Thymus (tissue), 11 donors: ENCODE measurements at regions not wholly inside any gene's neighbourhood (a gene's known extent, or its start where the extent isn't known, plus 50 kb on each side); places are given as distances from the start of the nearest gene placed in this dataset.

ENCODE experiments used
- DNase-seq, 9 donors: peaks; one replicate each; pipeline ENCODE4 v3.0.0-alpha.2; 2013; ENCODE audit warnings: low spot score in 9 of 9, low read depth in 6 of 9, missing footprints in 1 of 9
- H3K27ac ChIP-seq, 2 donors: one replicate each; pipeline ENCODE4 v1.5.1; 2013; ENCODE audit warnings: control low read depth in 1 of 2, low read depth in 1 of 2, low read length in 1 of 2, mild to moderate bottlenecking in 1 of 2, moderate library complexity in 1 of 2
- H3K27me3 ChIP-seq, 2 donors: one replicate each; pipeline ENCODE4 v1.5.1; 2013; ENCODE audit warnings: low read length in 1 of 2; ENCODE audit not compliant: control insufficient read depth in 2 of 2, insufficient read depth in 1 of 2
- H3K36me3 ChIP-seq, 2 donors: one replicate each; pipeline ENCODE4 v1.5.1; 2013; ENCODE audit warnings: low read length in 1 of 2, mild to moderate bottlenecking in 1 of 2, moderate library complexity in 1 of 2; ENCODE audit not compliant: control insufficient read depth in 2 of 2, insufficient read depth in 2 of 2
- H3K4me1 ChIP-seq, 2 donors: one replicate each; pipeline ENCODE4 v1.5.1; 2013; ENCODE audit warnings: low read length in 2 of 2; ENCODE audit not compliant: control insufficient read depth in 2 of 2, insufficient read depth in 2 of 2
- H3K4me3 ChIP-seq, 2 donors: one replicate each; pipeline ENCODE4 v1.5.1; 2013; ENCODE audit warnings: low read length in 2 of 2, control low read depth in 1 of 2, mild to moderate bottlenecking in 1 of 2
- H3K9me3 ChIP-seq, 2 donors: one replicate each; pipeline ENCODE4 v1.5.1; 2013; ENCODE audit warnings: low read length in 1 of 2, mild to moderate bottlenecking in 1 of 2; ENCODE audit not compliant: control insufficient read depth in 2 of 2, insufficient read depth in 1 of 2
- WGBS: extraction: QIAGEN DNeasy Blood & Tissue Kit; methylation state at CpG from one replicate; pipeline ENCODE4 v1.1.7; 2013; 5-methylcytosine and 5-hydroxymethylcytosine counted together
- donor health status: healthy.

DNA sequence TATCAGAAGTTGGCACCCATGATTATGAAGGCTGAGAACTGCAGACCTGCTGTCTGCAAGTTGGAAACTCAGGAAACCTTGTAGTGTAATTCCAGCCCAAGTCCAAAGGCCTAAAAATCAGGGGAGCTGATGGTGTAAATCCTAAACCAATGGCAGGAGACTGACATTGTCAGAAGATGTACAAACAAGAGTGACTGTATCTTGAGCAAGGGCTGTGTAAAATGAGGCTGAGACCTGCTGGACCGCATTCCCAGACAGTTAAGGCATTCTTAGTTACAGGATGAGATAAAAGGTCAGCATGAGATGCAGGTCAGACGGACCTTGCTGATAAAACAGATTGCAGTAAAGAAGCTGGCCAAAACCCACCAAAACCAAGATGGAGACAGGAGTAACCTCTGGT lies 147.7 kb downstream of the COG6 start:
- no peak for DNase-seq
- no peaks in the 10 kb centered on the region for H3K36me3 ChIP-seq
- H3K9me3 ChIP-seq, result peaks cover 0 to 3% of the 10 kb centered on the region in 2 donors
- H3K27me3 ChIP-seq, result no peaks in the 10 kb centered on the region
- 50% methylated on average over 2 of the region's 2 CpGs for WGBS
- H3K27ac ChIP-seq, result no peak overlapping the region
- no peak overlapping the region for H3K4me3 ChIP-seq
- H3K4me1 ChIP-seq, result no peaks in the 10 kb centered on the region

- no peak for DNase-seq
- Histone ChIP-seq H3K27ac (no peak overlapping the region), H3K9me3 (peaks cover 0 to 3% of the 10 kb centered on the region in 2 donors), H3K27me3 (no peaks in the 10 kb centered on the region), H3K4me3 (no peak overlapping the region), H3K36me3 (no peaks in the 10 kb centered on the region), H3K4me1 (no peaks in the 10 kb centered on the region)
- WGBS, result 96% methylated on average over 1 of the region's 1 CpG
These were observed 148.4 kb downstream of the COG6 start for GRCh38 chr13:39803851-39804250.

DNA sequence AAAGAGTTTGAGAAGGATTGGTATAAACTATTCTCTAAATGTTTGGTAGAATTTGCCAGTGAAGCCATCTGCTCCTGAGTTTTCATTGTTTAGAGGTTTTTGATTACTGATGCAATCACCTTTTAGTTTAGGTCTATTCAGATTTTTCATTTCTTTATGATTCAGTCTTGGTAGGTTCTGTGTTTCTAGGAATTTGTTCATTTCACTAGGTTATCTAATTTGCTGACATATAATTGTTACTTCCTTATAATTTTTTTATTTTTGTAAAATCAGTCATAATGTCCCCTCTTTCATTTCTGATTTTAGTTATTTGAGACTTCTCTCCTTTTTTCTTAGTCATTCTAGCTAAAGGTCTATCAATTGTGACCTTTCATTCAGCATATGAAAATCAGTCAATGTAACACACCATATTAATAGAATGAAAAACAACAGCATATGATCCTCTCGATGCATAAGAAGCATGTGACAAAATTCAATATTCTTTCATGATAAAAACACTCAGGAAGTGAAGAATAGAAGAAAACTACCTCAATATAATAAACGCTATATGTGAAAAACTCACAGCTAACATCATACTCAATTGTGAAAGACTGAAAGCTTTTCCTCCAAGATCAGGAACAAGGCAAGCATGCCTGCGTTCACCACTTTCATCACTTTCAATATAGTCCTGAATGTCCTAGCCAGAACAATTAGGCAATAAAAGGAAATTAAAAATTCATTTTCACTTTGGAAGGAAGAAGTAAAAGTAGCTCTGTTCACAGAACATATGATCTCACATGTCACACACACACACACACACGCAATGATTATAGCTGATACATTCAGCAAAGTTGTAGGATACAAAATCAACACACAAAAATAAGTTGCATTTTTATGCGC lies 149.1 kb downstream of the COG6 start:
- H3K4me3 ChIP-seq, result no peak overlapping the region
- no peaks in the 10 kb centered on the region for H3K36me3 ChIP-seq
- no peak overlapping the region for H3K27ac ChIP-seq
- H3K27me3 ChIP-seq, result no peaks in the 10 kb centered on the region
- H3K9me3 ChIP-seq, result peaks cover 0 to 3% of the 10 kb centered on the region in 2 donors
- WGBS, result 90% methylated on average over 5 of the region's 5 CpGs
- no peaks in the 10 kb centered on the region for H3K4me1 ChIP-seq
- no peak for DNase-seq

GRCh38 chr13:39809466-39809865 lies 154.0 kb downstream of the COG6 start:
- Histone ChIP-seq H3K27ac (no peak overlapping the region), H3K36me3 (no peaks in the 10 kb centered on the region), H3K9me3 (no peaks in the 10 kb centered on the region), H3K4me3 (no peak overlapping the region), H3K27me3 (no peaks in the 10 kb centered on the region), H3K4me1 (no peaks in the 10 kb centered on the region)
- no peak for DNase-seq
- 94% methylated on average over 1 of the region's 1 CpG for WGBS

- no peaks in the 10 kb centered on the region for H3K9me3 ChIP-seq
- WGBS, result 95% methylated on average over 10 of the region's 10 CpGs
- H3K27me3 ChIP-seq, result no peaks in the 10 kb centered on the region
- H3K4me3 ChIP-seq, result no peak overlapping the region
- no peaks in the 10 kb centered on the region for H3K36me3 ChIP-seq
- no peak overlapping the region for H3K27ac ChIP-seq
- DNase-seq, result no peak
- H3K4me1 ChIP-seq, result no peaks in the 10 kb centered on the region
These were observed 154.8 kb downstream of the COG6 start for GRCh38 chr13:39810091-39810877.

GRCh38 chr13:39811051-39811450 lies 155.6 kb downstream of the COG6 start:
- no peaks in the 10 kb centered on the region for H3K4me1 ChIP-seq
- H3K9me3 ChIP-seq, result no peaks in the 10 kb centered on the region
- H3K27me3 ChIP-seq, result no peaks in the 10 kb centered on the region
- no peak overlapping the region for H3K27ac ChIP-seq
- no peak overlapping the region for H3K4me3 ChIP-seq
- no peak for DNase-seq
- H3K36me3 ChIP-seq, result no peaks in the 10 kb centered on the region
- 33% methylated on average over 6 of the region's 6 CpGs for WGBS

- no peaks in the 10 kb centered on the region for H3K36me3 ChIP-seq
- no peaks in the 10 kb centered on the region for H3K9me3 ChIP-seq
- no peak overlapping the region for H3K4me3 ChIP-seq
- no peaks in the 10 kb centered on the region for H3K4me1 ChIP-seq
- no peaks in the 10 kb centered on the region for H3K27me3 ChIP-seq
- no peak overlapping the region for H3K27ac ChIP-seq
- 97% methylated on average over 5 of the region's 5 CpGs for WGBS
- no peak for DNase-seq
These were observed 156.2 kb downstream of the COG6 start for GRCh38 chr13:39811696-39812095.

GRCh38 chr13:39815345-39816111 lies 160.1 kb downstream of the COG6 start:
- H3K9me3 ChIP-seq, result no peaks in the 10 kb centered on the region
- 95% methylated on average over 5 of the region's 5 CpGs for WGBS
- no peak overlapping the region for H3K27ac ChIP-seq
- no peaks in the 10 kb centered on the region for H3K27me3 ChIP-seq
- H3K4me1 ChIP-seq, result no peaks in the 10 kb centered on the region
- no peak overlapping the region for H3K4me3 ChIP-seq
- no peak for DNase-seq
- no peaks in the 10 kb centered on the region for H3K36me3 ChIP-seq

DNA sequence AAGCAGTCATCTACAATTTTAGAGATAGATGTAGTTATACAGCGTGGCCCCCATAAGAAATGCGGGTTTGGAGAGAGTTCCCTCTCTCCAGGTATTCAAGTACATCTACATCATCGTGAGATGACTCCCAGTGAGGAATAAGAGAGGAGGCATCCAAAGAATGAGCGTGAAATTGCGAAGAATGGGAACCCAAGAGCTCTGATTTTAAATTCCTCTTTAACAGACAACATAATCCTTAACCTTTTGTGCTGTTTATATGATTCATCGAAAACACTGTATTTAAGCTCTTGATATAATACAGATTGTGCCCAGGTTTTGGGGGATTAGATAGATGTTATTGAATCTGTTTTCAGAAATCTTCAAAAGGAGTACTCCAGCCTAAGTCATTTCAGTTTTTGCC lies 161.5 kb downstream of the COG6 start:
- Histone ChIP-seq H3K36me3 (no peaks in the 10 kb centered on the region), H3K4me1 (no peaks in the 10 kb centered on the region), H3K9me3 (no peaks in the 10 kb centered on the region), H3K27ac (no peak overlapping the region), H3K27me3 (no peaks in the 10 kb centered on the region), H3K4me3 (no peak overlapping the region)
- no peak for DNase-seq
- 94% methylated on average over 6 of the region's 6 CpGs for WGBS
